Neutrophil (primary cell): ENCODE measurements at regions not wholly inside any gene's neighbourhood (a gene's known extent, or its start where the extent isn't known, plus 50 kb on each side); places are given as distances from the start of the nearest gene placed in this dataset.

ENCODE experiments used
- H3K27ac ChIP-seq: fragments of 200-600 bp; sonication (generic); 2 replicates; pipeline ENCODE4 v1.5.1; 2016; ENCODE audit warnings: mild to moderate bottlenecking, moderate library complexity
- H3K27me3 ChIP-seq: fragments of 200-600 bp; sonication (generic); 2 replicates; pipeline ENCODE4 v1.6.0; 2016; ENCODE audit warnings: mild to moderate bottlenecking
- H3K36me3 ChIP-seq: fragments of 200-600 bp; sonication (generic); 2 replicates; pipeline ENCODE4 v1.5.1; 2017
- H3K4me1 ChIP-seq, 2 experiments: fragments of 200-600 bp in 1 of 2; sonication (generic) in 1 of 2; 1 replicate in 1 of 2; 2 replicates in 1 of 2; pipeline versions ENCODE4 v1.5.1 to v1.6.1; 2013 to 2016; ENCODE audit warnings: low read depth in 1 of 2, low read length in 1 of 2, mild to moderate bottlenecking in 1 of 2, moderate library complexity in 1 of 2; ENCODE audit not compliant: control insufficient read depth in 1 of 2, insufficient read depth in 1 of 2
- H3K4me3 ChIP-seq, 2 experiments: fragments of 200-600 bp in 1 of 2; sonication (generic) in 1 of 2; 1 replicate in 1 of 2; 2 replicates in 1 of 2; pipeline ENCODE4 v1.5.1; 2013 to 2016; ENCODE audit warnings: low read depth in 1 of 2, low read length in 1 of 2, mild to moderate bottlenecking in 1 of 2, moderate library complexity in 1 of 2
- H3K9me3 ChIP-seq: fragments of 200-600 bp; sonication (generic); 2 replicates; pipeline ENCODE4 v1.5.1; 2016
- CTCF ChIP-seq: fragments of 200-600 bp; sonication (generic); IDR thresholded peaks from 2 replicates; pipeline ENCODE4 v1.5.1; 2016; ENCODE audit warnings: antibody characterized with exemption

GRCh38 chr1:199728345-199728744 lies 299.2 kb upstream of the NR5A2 start:
- H3K27me3 ChIP-seq = no peaks in the 10 kb centered on the region
- H3K4me1 ChIP-seq = no peaks in the 10 kb centered on the region
- H3K4me3 ChIP-seq = no peak overlapping the region
- H3K9me3 ChIP-seq = no peaks in the 10 kb centered on the region
- H3K36me3 ChIP-seq = no peaks in the 10 kb centered on the region
- TF ChIP-seq CTCF = no peak
- no peak overlapping the region for H3K27ac ChIP-seq

GRCh38 chr1:199733125-199733524 lies 294.4 kb upstream of the NR5A2 start:
- Histone ChIP-seq H3K9me3 (no peaks in the 10 kb centered on the region), H3K4me1 (no peaks in the 10 kb centered on the region), H3K4me3 (no peak overlapping the region), H3K36me3 (no peaks in the 10 kb centered on the region), H3K27ac (no peak overlapping the region), H3K27me3 (no peaks in the 10 kb centered on the region)
- TF ChIP-seq CTCF = no peak

- Histone ChIP-seq H3K27me3 (no peaks in the 10 kb centered on the region), H3K36me3 (no peaks in the 10 kb centered on the region), H3K4me1 (no peaks in the 10 kb centered on the region), H3K4me3 (no peak overlapping the region), H3K27ac (no peak overlapping the region), H3K9me3 (no peaks in the 10 kb centered on the region)
- no peak for TF ChIP-seq CTCF
These were observed 293.3 kb upstream of the NR5A2 start for GRCh38 chr1:199734186-199734585.

GRCh38 chr1:199735660-199736059 lies 291.9 kb upstream of the NR5A2 start:
- TF ChIP-seq CTCF = no peak
- H3K36me3 ChIP-seq = no peaks in the 10 kb centered on the region
- no peaks in the 10 kb centered on the region for H3K4me1 ChIP-seq
- H3K27ac ChIP-seq = no peak overlapping the region
- H3K4me3 ChIP-seq = no peak overlapping the region
- H3K9me3 ChIP-seq = no peaks in the 10 kb centered on the region
- no peaks in the 10 kb centered on the region for H3K27me3 ChIP-seq

GRCh38 chr1:199736646-199737045 lies 290.9 kb upstream of the NR5A2 start:
- H3K9me3 ChIP-seq = no peaks in the 10 kb centered on the region
- TF ChIP-seq CTCF = no peak
- no peaks in the 10 kb centered on the region for H3K4me1 ChIP-seq
- no peaks in the 10 kb centered on the region for H3K27me3 ChIP-seq
- H3K36me3 ChIP-seq = no peaks in the 10 kb centered on the region
- no peak overlapping the region for H3K27ac ChIP-seq
- H3K4me3 ChIP-seq = no peak overlapping the region

- H3K4me3 ChIP-seq = no peak overlapping the region
- no peaks in the 10 kb centered on the region for H3K4me1 ChIP-seq
- H3K27me3 ChIP-seq = no peaks in the 10 kb centered on the region
- H3K9me3 ChIP-seq = no peaks in the 10 kb centered on the region
- H3K27ac ChIP-seq = no peak overlapping the region
- no peaks in the 10 kb centered on the region for H3K36me3 ChIP-seq
- TF ChIP-seq CTCF = no peak
These were observed 285.9 kb upstream of the NR5A2 start for GRCh38 chr1:199741586-199741985.
